Peyer's patch (tissue), 4 donors: ENCODE measurements at regions not wholly inside any gene's neighbourhood (a gene's known extent, or its start where the extent isn't known, plus 50 kb on each side); places are given as distances from the start of the nearest gene placed in this dataset.

Source experiments
- DNase-seq, 3 donors: peaks; one replicate each; pipeline ENCODE4 v3.0.0-alpha.2; 2017 to 2019
- H3K27ac ChIP-seq, 4 donors: fragments of 200-600 bp; sonication (generic); one replicate each; pipeline ENCODE4 v1.5.1; 2016 to 2019
- H3K27me3 ChIP-seq, 2 donors: fragments of 200-600 bp; sonication (generic); one replicate each; pipeline ENCODE4 v1.5.1; 2019
- H3K36me3 ChIP-seq, 3 donors: fragments of 200-600 bp; sonication (generic); one replicate each; pipeline ENCODE4 v1.5.1; 2016 to 2019
- H3K4me1 ChIP-seq, 4 donors: fragments of 200-600 bp; sonication (generic); one replicate each; pipeline ENCODE4 v1.5.1; 2016 to 2019
- H3K4me3 ChIP-seq, 4 donors: fragments of 200-600 bp; sonication (generic); 1 replicate in 3 of 4; 2 replicates in 1 of 4; pipeline ENCODE4 v1.5.1; 2016 to 2019; ENCODE audit warnings: mild to moderate bottlenecking in 1 of 4
- H3K9me3 ChIP-seq, 4 donors: fragments of 200-600 bp; sonication (generic); one replicate each; pipeline ENCODE4 v1.5.1; 2016 to 2019; ENCODE audit warnings: mild to moderate bottlenecking in 1 of 4
- CTCF ChIP-seq, 6 experiments: fragments of 450-650 bp in 4 of 6; fragments of 200-600 bp in 2 of 6; sonication (generic) in 1 of 6; IDR thresholded peaks; one replicate each; pipeline ENCODE4 v1.5.1; 2017 to 2019; ENCODE audit warnings: antibody characterized with exemption in 6 of 6, mild to moderate bottlenecking in 3 of 6, moderate library complexity in 1 of 6
- POLR2A ChIP-seq, 2 donors: fragments of 450-650 bp; IDR thresholded peaks; one replicate each; pipeline ENCODE4 v1.5.1; 2017; ENCODE audit warnings: antibody characterized with exemption in 2 of 2, mild to moderate bottlenecking in 2 of 2, moderate library complexity in 2 of 2

GRCh38 chr7:84651876-84652275 lies 457.3 kb upstream of the SEMA3A start:
- H3K4me1 ChIP-seq: no peaks in the 10 kb centered on the region
- no peaks in the 10 kb centered on the region for H3K36me3 ChIP-seq
- no peak overlapping the region for H3K27ac ChIP-seq
- H3K4me3 ChIP-seq: no peak overlapping the region
- H3K27me3 ChIP-seq: no peaks in the 10 kb centered on the region
- DNase-seq: no peak
- no peaks in the 10 kb centered on the region for H3K9me3 ChIP-seq
- TF ChIP-seq CTCF (IDR thresholded peaks at IDR 0.05) (no peak), POLR2A (IDR thresholded peaks at IDR 0.05) (no peak)

GRCh38 chr7:84647797-84648757 lies 453.5 kb upstream of the SEMA3A start:
- no peak overlapping the region for H3K4me3 ChIP-seq
- no peaks in the 10 kb centered on the region for H3K27me3 ChIP-seq
- H3K4me1 ChIP-seq: no peaks in the 10 kb centered on the region
- no peak for DNase-seq
- no peak overlapping the region for H3K27ac ChIP-seq
- no peaks in the 10 kb centered on the region for H3K36me3 ChIP-seq
- no peaks in the 10 kb centered on the region for H3K9me3 ChIP-seq
- TF ChIP-seq POLR2A (IDR thresholded peaks at IDR 0.05): no peak

GRCh38 chr7:84642611-84643010 lies 448.0 kb upstream of the SEMA3A start:
- no peak for DNase-seq
- Histone ChIP-seq H3K27me3 (no peaks in the 10 kb centered on the region), H3K27ac (no peak overlapping the region), H3K4me1 (no peaks in the 10 kb centered on the region), H3K9me3 (no peaks in the 10 kb centered on the region), H3K36me3 (no peaks in the 10 kb centered on the region), H3K4me3 (no peak overlapping the region)
- no peak for TF ChIP-seq CTCF (IDR thresholded peaks at IDR 0.05)

GRCh38 chr7:84640637-84641036 lies 446.0 kb upstream of the SEMA3A start:
- Histone ChIP-seq H3K27ac (no peak overlapping the region), H3K9me3 (no peaks in the 10 kb centered on the region), H3K4me3 (no peak overlapping the region), H3K27me3 (no peaks in the 10 kb centered on the region), H3K36me3 (no peaks in the 10 kb centered on the region), H3K4me1 (no peaks in the 10 kb centered on the region)
- DNase-seq: no peak
- no peak for TF ChIP-seq CTCF (IDR thresholded peaks at IDR 0.05)
- no peak for TF ChIP-seq POLR2A (IDR thresholded peaks at IDR 0.05)

- Histone ChIP-seq H3K36me3 (no peaks in the 10 kb centered on the region), H3K9me3 (no peaks in the 10 kb centered on the region), H3K27ac (no peak overlapping the region), H3K4me3 (no peak overlapping the region), H3K27me3 (no peaks in the 10 kb centered on the region), H3K4me1 (no peaks in the 10 kb centered on the region)
- TF ChIP-seq CTCF (IDR thresholded peaks at IDR 0.05): no peak
- TF ChIP-seq POLR2A (IDR thresholded peaks at IDR 0.05): no peak
- no peak for DNase-seq
Observed at GRCh38 chr7:84638339-84638697, 443.7 kb upstream of the SEMA3A start.

- no peaks in the 10 kb centered on the region for H3K27me3 ChIP-seq
- H3K4me1 ChIP-seq: no peaks in the 10 kb centered on the region
- no peak overlapping the region for H3K27ac ChIP-seq
- no peaks in the 10 kb centered on the region for H3K36me3 ChIP-seq
- no peak overlapping the region for H3K4me3 ChIP-seq
- H3K9me3 ChIP-seq: no peaks in the 10 kb centered on the region
- DNase-seq: no peak
- TF ChIP-seq POLR2A (IDR thresholded peaks at IDR 0.05) (no peak), CTCF (IDR thresholded peaks at IDR 0.05) (no peak)
Observed at GRCh38 chr7:84637568-84638338, 443.2 kb upstream of the SEMA3A start.
